WTC11 (cell line): ENCODE measurements at regions not wholly inside any gene's neighbourhood (a gene's known extent, or its start where the extent isn't known, plus 50 kb on each side); places are given as distances from the start of the nearest gene placed in this dataset.

Experiments used
- ATAC-seq: fragments of 200-7000 bp; cut with Tn5 transposase; 2 replicates; pipeline ENCODE4 v1.10.0; 2021; ENCODE audit warnings: mild to moderate bottlenecking, moderate library complexity
- CTCF ChIA-PET: fragments of 300-600 bp; sonication (Branson Sonifier 250); formaldehyde crosslinking; loops from one replicate; lab custom pipeline; 2021; ENCODE audit warnings: antibody characterized with exemption; lab: Charles Lee
- POLR2A ChIA-PET: fragments of 350-600 bp; sonication (Branson Sonifier 250); formaldehyde crosslinking; loops from one replicate; lab custom pipeline; 2021; ENCODE audit warnings: antibody characterized with exemption; lab: Charles Lee
- DNase-seq: peaks from one replicate; pipeline ENCODE4 v3.0.0; 2021; ENCODE audit warnings: low spot score
- H3K27ac Mint-ChIP-seq: 2 replicates; pipeline ENCODE4 v1.8.0; 2021; ENCODE audit warnings: mixed read lengths
- H3K27me3 Mint-ChIP-seq: 2 replicates; pipeline ENCODE4 v1.8.0; 2021; ENCODE audit warnings: low read depth, mild to moderate bottlenecking, moderate library complexity, mixed read lengths
- H3K36me3 Mint-ChIP-seq: 2 replicates; pipeline ENCODE4 v1.8.0; 2021; ENCODE audit warnings: mixed read lengths
- H3K4me1 Mint-ChIP-seq: 2 replicates; pipeline ENCODE4 v1.8.0; 2022; ENCODE audit warnings: mixed read lengths
- H3K4me3 Mint-ChIP-seq: 2 replicates; pipeline ENCODE4 v1.8.0; 2021; ENCODE audit warnings: mild to moderate bottlenecking, moderate library complexity, mixed read lengths
- H3K9me3 Mint-ChIP-seq: 2 replicates; pipeline ENCODE4 v1.8.0; 2021; ENCODE audit warnings: mixed read lengths
- CREM ChIP-seq: sonication (generic); formaldehyde crosslinking; IDR thresholded peaks from 2 replicates; pipeline ENCODE4 v1.8.1; 2022; ENCODE audit warnings: mild to moderate bottlenecking, missing genetic modification reagents, moderate library complexity
- ERG ChIP-seq: fragments of 250-450 bp; sonication (Bioruptor Pico); IDR thresholded peaks from 2 replicates; pipeline ENCODE4 v1.8.0; 2021; ENCODE audit warnings: mild to moderate bottlenecking
- FOXJ3 ChIP-seq: sonication (generic); formaldehyde crosslinking; IDR thresholded peaks from 2 replicates; pipeline ENCODE4 v1.9.0; 2021; ENCODE audit warnings: missing genetic modification reagents, mild to moderate bottlenecking, borderline replicate concordance
- FOXP4 ChIP-seq: sonication (generic); formaldehyde crosslinking; IDR thresholded peaks from 2 replicates; pipeline ENCODE4 v1.8.0; 2022; ENCODE audit warnings: mild to moderate bottlenecking, missing genetic modification reagents
- JAZF1 ChIP-seq: fragments of 250-450 bp; sonication (Bioruptor Pico); IDR thresholded peaks from 2 replicates; pipeline ENCODE4 v1.9.0; 2021; ENCODE audit warnings: moderate library complexity, mild to moderate bottlenecking, inconsistent platforms
- KAT7 ChIP-seq: sonication (generic); formaldehyde crosslinking; IDR thresholded peaks from 2 replicates; pipeline ENCODE4 v1.8.1; 2023; ENCODE audit warnings: missing genetic modification reagents, mild to moderate bottlenecking, borderline replicate concordance
- MYBL2 ChIP-seq: sonication (generic); formaldehyde crosslinking; IDR thresholded peaks from 2 replicates; pipeline ENCODE4 v1.8.1; 2023; ENCODE audit warnings: mild to moderate bottlenecking, moderate library complexity, missing genetic modification reagents
- NR1H2 ChIP-seq: sonication (generic); formaldehyde crosslinking; IDR thresholded peaks from 2 replicates; pipeline ENCODE4 v1.9.0; 2021; ENCODE audit warnings: mild to moderate bottlenecking, moderate library complexity, missing genetic modification reagents
- OVOL2 ChIP-seq: fragments of 250-450 bp; sonication (Bioruptor Pico); IDR thresholded peaks from 2 replicates; pipeline ENCODE4 v1.9.0; 2021; ENCODE audit warnings: mild to moderate bottlenecking, borderline replicate concordance
- RELA ChIP-seq: sonication (generic); formaldehyde crosslinking; IDR thresholded peaks from 2 replicates; pipeline ENCODE4 v1.8.1; 2022; ENCODE audit warnings: missing genetic modification reagents, mild to moderate bottlenecking, borderline replicate concordance
- SOX15 ChIP-seq: fragments of 250-450 bp; sonication (Bioruptor Pico); IDR thresholded peaks from 2 replicates; pipeline ENCODE4 v1.9.0; 2021; ENCODE audit warnings: mild to moderate bottlenecking
- SP1 ChIP-seq: sonication (generic); formaldehyde crosslinking; conservative IDR thresholded peaks from 2 replicates; pipeline ENCODE4 v1.8.1; 2022; ENCODE audit warnings: missing genetic modification reagents
- ZNF232 ChIP-seq: sonication (generic); formaldehyde crosslinking; IDR thresholded peaks from 2 replicates; pipeline ENCODE4 v1.8.0; 2022; ENCODE audit warnings: mild to moderate bottlenecking, missing genetic modification reagents
- ZNF423 ChIP-seq: fragments of 250-450 bp; sonication (Bioruptor Pico); IDR thresholded peaks from 2 replicates; pipeline ENCODE4 v2.1.2; 2022; ENCODE audit warnings: mild to moderate bottlenecking, moderate library complexity
- TF ChIP-seq, protein P1 (sequence below): sonication (generic); formaldehyde crosslinking; IDR thresholded peaks from 2 replicates; pipeline ENCODE4 v1.8.1; 2022; ENCODE audit warnings: mild to moderate bottlenecking, missing genetic modification reagents, moderate library complexity, borderline replicate concordance
- TF ChIP-seq, protein P2 (sequence below): sonication (generic); formaldehyde crosslinking; IDR thresholded peaks from 2 replicates; pipeline ENCODE4 v1.8.0; 2023; ENCODE audit warnings: mild to moderate bottlenecking, missing genetic modification reagents
- TF ChIP-seq, protein P3 (sequence below): sonication (generic); formaldehyde crosslinking; IDR thresholded peaks from 2 replicates; pipeline ENCODE4 v1.8.1; 2023; ENCODE audit warnings: mild to moderate bottlenecking, missing genetic modification reagents
- TF ChIP-seq, protein P4 (sequence below): fragments of 250-450 bp; sonication (Bioruptor Pico); IDR thresholded peaks from 2 replicates; pipeline ENCODE4 v1.9.0; 2021; ENCODE audit warnings: mild to moderate bottlenecking

DNA sequence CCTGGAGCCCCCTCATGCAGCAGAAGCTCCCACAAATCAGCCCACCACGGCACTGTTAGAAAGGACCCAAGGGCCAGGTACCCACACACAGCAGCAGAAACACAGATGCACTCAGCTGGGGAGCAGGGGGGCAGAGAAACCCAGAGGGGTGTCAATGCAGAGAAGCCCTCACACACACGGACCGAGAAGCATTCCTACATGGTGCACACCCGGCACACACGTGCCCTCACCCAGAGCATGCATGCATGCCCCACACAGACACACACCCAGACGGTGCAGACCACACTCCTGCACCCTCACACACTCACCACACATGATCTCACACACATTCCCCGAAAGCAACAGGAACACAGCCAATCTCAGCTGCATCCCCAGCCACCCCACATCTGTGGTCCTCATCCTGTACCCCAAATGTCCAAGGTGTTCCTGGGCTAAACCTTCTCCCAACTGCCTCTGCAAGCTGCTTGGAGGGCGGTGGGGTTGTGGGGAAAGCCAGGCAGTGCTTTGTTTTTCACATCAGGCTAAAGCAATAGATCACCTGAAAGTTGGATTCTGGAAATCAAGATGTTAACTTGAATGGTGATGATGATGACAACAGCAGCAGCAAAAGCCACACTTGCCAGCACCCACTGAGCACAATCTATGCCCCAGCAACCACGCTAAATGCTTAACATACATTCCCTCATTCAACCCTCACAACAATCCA lies 102.3 kb downstream of the ZFP36L2 start:
- H3K9me3 Mint-ChIP-seq: peaks cover 14% of the 10 kb centered on the region
- ChIA-PET CTCF (interaction anchor here (1.6 kb wide), 1 partner anchor 46 kb away, joined by 4 read pairs; no protein-coding TSS in a partner anchor), POLR2A (no interaction called here)
- TF ChIP-seq ZNF232 (CRISPR knock-in tag) (no peak), ZNF423 (CRISPR knock-in tag) (no peak), OVOL2 (no peak), SP1 (CRISPR knock-in tag) (no peak), SOX15 (CRISPR knock-in tag) (no peak), KAT7 (CRISPR knock-in tag) (no peak), FOXJ3 (no peak), JAZF1 (CRISPR knock-in tag) (no peak), NR1H2 (CRISPR knock-in tag) (no peak), RELA (CRISPR knock-in tag) (no peak), MYBL2 (no peak), ERG (CRISPR knock-in tag) (no peak), CREM (CRISPR knock-in tag) (no peak), FOXP4 (CRISPR knock-in tag) (no peak)
- TF ChIP-seq, protein P1, sequence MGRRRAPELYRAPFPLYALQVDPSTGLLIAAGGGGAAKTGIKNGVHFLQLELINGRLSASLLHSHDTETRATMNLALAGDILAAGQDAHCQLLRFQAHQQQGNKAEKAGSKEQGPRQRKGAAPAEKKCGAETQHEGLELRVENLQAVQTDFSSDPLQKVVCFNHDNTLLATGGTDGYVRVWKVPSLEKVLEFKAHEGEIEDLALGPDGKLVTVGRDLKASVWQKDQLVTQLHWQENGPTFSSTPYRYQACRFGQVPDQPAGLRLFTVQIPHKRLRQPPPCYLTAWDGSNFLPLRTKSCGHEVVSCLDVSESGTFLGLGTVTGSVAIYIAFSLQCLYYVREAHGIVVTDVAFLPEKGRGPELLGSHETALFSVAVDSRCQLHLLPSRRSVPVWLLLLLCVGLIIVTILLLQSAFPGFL (CRISPR knock-in tag): no peak
- TF ChIP-seq, protein P2, sequence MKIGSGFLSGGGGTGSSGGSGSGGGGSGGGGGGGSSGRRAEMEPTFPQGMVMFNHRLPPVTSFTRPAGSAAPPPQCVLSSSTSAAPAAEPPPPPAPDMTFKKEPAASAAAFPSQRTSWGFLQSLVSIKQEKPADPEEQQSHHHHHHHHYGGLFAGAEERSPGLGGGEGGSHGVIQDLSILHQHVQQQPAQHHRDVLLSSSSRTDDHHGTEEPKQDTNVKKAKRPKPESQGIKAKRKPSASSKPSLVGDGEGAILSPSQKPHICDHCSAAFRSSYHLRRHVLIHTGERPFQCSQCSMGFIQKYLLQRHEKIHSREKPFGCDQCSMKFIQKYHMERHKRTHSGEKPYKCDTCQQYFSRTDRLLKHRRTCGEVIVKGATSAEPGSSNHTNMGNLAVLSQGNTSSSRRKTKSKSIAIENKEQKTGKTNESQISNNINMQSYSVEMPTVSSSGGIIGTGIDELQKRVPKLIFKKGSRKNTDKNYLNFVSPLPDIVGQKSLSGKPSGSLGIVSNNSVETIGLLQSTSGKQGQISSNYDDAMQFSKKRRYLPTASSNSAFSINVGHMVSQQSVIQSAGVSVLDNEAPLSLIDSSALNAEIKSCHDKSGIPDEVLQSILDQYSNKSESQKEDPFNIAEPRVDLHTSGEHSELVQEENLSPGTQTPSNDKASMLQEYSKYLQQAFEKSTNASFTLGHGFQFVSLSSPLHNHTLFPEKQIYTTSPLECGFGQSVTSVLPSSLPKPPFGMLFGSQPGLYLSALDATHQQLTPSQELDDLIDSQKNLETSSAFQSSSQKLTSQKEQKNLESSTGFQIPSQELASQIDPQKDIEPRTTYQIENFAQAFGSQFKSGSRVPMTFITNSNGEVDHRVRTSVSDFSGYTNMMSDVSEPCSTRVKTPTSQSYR: no peak
- TF ChIP-seq, protein P3, sequence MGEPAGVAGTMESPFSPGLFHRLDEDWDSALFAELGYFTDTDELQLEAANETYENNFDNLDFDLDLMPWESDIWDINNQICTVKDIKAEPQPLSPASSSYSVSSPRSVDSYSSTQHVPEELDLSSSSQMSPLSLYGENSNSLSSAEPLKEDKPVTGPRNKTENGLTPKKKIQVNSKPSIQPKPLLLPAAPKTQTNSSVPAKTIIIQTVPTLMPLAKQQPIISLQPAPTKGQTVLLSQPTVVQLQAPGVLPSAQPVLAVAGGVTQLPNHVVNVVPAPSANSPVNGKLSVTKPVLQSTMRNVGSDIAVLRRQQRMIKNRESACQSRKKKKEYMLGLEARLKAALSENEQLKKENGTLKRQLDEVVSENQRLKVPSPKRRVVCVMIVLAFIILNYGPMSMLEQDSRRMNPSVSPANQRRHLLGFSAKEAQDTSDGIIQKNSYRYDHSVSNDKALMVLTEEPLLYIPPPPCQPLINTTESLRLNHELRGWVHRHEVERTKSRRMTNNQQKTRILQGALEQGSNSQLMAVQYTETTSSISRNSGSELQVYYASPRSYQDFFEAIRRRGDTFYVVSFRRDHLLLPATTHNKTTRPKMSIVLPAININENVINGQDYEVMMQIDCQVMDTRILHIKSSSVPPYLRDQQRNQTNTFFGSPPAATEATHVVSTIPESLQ: no peak
- TF ChIP-seq, protein P4, sequence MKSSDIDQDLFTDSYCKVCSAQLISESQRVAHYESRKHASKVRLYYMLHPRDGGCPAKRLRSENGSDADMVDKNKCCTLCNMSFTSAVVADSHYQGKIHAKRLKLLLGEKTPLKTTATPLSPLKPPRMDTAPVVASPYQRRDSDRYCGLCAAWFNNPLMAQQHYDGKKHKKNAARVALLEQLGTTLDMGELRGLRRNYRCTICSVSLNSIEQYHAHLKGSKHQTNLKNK (CRISPR knock-in tag): no peak
- peaks cover 12% of the 10 kb centered on the region for H3K36me3 Mint-ChIP-seq
- no peak overlapping the region for H3K27ac Mint-ChIP-seq
- H3K27me3 Mint-ChIP-seq: no peaks in the 10 kb centered on the region; the same call in 1 of the 2 replicates
- DNase-seq (no peak), ATAC-seq (no peak)
- H3K4me1 Mint-ChIP-seq: peaks cover 5% of the 10 kb centered on the region
- no peak overlapping the region for H3K4me3 Mint-ChIP-seq
